ENCODE measurements at regions not wholly inside any gene's neighbourhood (a gene's known extent, or its start where the extent isn't known, plus 50 kb on each side); places are given as distances from the start of the nearest gene placed in this dataset.
A peak's percentile ranks its signal among the peaks of the same experiment; 100 is the strongest.

- no peaks in the 10 kb centered on the region for H3K36me3 ChIP-seq
- H3K9me3 ChIP-seq: peaks cover 0 to 1% of the 10 kb centered on the region in 2 donors
- no peaks in the 10 kb centered on the region for H3K4me1 ChIP-seq
- intact Hi-C loops (cut with DNase I): no loop called here
- H3K4me3 ChIP-seq: no peak overlapping the region
- DNase-seq (no peak), ATAC-seq (no peak)
- H3K27me3 ChIP-seq: no peaks in the 10 kb centered on the region
- H3K27ac ChIP-seq: no peak overlapping the region
- TF ChIP-seq CTCF (IDR thresholded peaks at IDR 0.05): no peak
These were observed 126.8 kb upstream of the UNC5C start for GRCh38 chr4:95675623-95676022.

- H3K27ac ChIP-seq: no peak overlapping the region
- H3K4me1 ChIP-seq: no peaks in the 10 kb centered on the region
- DNase-seq: peak in 2 of 4 donors; percentile 3 to 26
- no peak overlapping the region for H3K4me3 ChIP-seq
- H3K27me3 ChIP-seq: no peaks in the 10 kb centered on the region
- no peak for TF ChIP-seq CTCF (IDR thresholded peaks at IDR 0.05)
- intact Hi-C loops (cut with DNase I): no loop called here
- ATAC-seq: no peak
- no peaks in the 10 kb centered on the region for H3K9me3 ChIP-seq
- no peaks in the 10 kb centered on the region for H3K36me3 ChIP-seq
These were observed 125.8 kb upstream of the UNC5C start for GRCh38 chr4:95674521-95674981.

- Histone ChIP-seq H3K9me3 (no peaks in the 10 kb centered on the region), H3K27me3 (no peaks in the 10 kb centered on the region), H3K4me3 (no peak overlapping the region), H3K27ac (no peak overlapping the region), H3K36me3 (no peaks in the 10 kb centered on the region), H3K4me1 (no peaks in the 10 kb centered on the region)
- intact Hi-C loops (cut with DNase I): no loop called here
- no peak for TF ChIP-seq CTCF (IDR thresholded peaks at IDR 0.05)
- no peak for ATAC-seq
- DNase-seq: no peak
These were observed 124.0 kb upstream of the UNC5C start for GRCh38 chr4:95672811-95673210.

- intact Hi-C loops (cut with DNase I): no loop called here
- Histone ChIP-seq H3K4me1 (no peaks in the 10 kb centered on the region), H3K4me3 (no peak overlapping the region), H3K36me3 (no peaks in the 10 kb centered on the region), H3K27me3 (no peaks in the 10 kb centered on the region), H3K9me3 (peaks cover 0 to 16% of the 10 kb centered on the region in 2 donors), H3K27ac (no peak overlapping the region)
- no peak for TF ChIP-seq CTCF (IDR thresholded peaks at IDR 0.05)
- ATAC-seq (no peak), DNase-seq (no peak)
These were observed 111.9 kb upstream of the UNC5C start for GRCh38 chr4:95660719-95661118.

GRCh38 chr4:95651891-95652290 lies 103.1 kb upstream of the UNC5C start:
- no peak overlapping the region for H3K27ac ChIP-seq
- DNase-seq: no peak
- no peaks in the 10 kb centered on the region for H3K4me1 ChIP-seq
- intact Hi-C loops (cut with DNase I): no loop called here
- H3K27me3 ChIP-seq: no peaks in the 10 kb centered on the region
- H3K4me3 ChIP-seq: no peak overlapping the region
- no peak for ATAC-seq
- TF ChIP-seq CTCF (IDR thresholded peaks at IDR 0.05): no peak
- H3K36me3 ChIP-seq: no peaks in the 10 kb centered on the region
- H3K9me3 ChIP-seq: peaks cover 0 to 12% of the 10 kb centered on the region in 2 donors

All from left lung (tissue), 4 donors.